SK-N-SH (cell line): ENCODE measurements at regions not wholly inside any gene's neighbourhood (a gene's known extent, or its start where the extent isn't known, plus 50 kb on each side); places are given as distances from the start of the nearest gene placed in this dataset.

Experiments used
- CTCF ChIA-PET: fragments of 300-600, 350-600 bp; formaldehyde crosslinking; extraction: SDS; loops from one replicate; lab custom pipeline; 2021; lab: Yijun Ruan, JAX
- POLR2A ChIA-PET: fragments of 350-600 bp; sonication (Branson Sonifier 250); formaldehyde crosslinking; extraction: SDS; loops from one replicate; lab custom pipeline; 2020; ENCODE audit warnings: antibody characterized with exemption, inconsistent platforms; lab: Yijun Ruan, JAX
- DNase-seq: peaks from one replicate; pipeline ENCODE4 v3.0.0; 2012
- H2AFZ ChIP-seq: fragments of 200-600 bp; sonication (generic); 2 replicates; pipeline ENCODE4 v1.8.1; 2016; ENCODE audit warnings: antibody characterized with exemption, mild to moderate bottlenecking, low read depth
- H3F3A ChIP-seq: fragments of 200-600 bp; sonication (generic); replicated peaks from 2 replicates; pipeline ENCODE3; 2016; ENCODE audit warnings: antibody characterized with exemption, mild to moderate bottlenecking; ENCODE audit not compliant: insufficient read depth
- H3K27ac ChIP-seq, 2 experiments: fragments of 200-500 bp in 1 of 2; fragments of 200-600 bp in 1 of 2; sonication (Bioruptor generic) in 1 of 2; sonication (generic), shearing (Covaris generic) in 1 of 2; 2 replicates each; pipeline versions ENCODE4 v1.5.1 to v1.6.1; 2014 to 2016; ENCODE audit warnings: low read depth in 2 of 2, inconsistent platforms in 1 of 2, low read length in 1 of 2, mild to moderate bottlenecking in 1 of 2, mixed read lengths in 1 of 2
- H3K27me3 ChIP-seq: fragments of 200-600 bp; sonication (generic), shearing (Covaris generic); 2 replicates; pipeline ENCODE4 v1.6.1; 2016; ENCODE audit warnings: mixed run types; ENCODE audit not compliant: insufficient read depth
- H3K36me3 ChIP-seq, 2 experiments: fragments of 200-500 bp in 1 of 2; fragments of 200-600 bp in 1 of 2; sonication (Bioruptor generic) in 1 of 2; sonication (generic) in 1 of 2; replicated peaks in 1 of 2; 2 replicates each; pipeline versions ENCODE3 to v1.5.1; 2014 to 2016; ENCODE audit warnings: low read length in 1 of 2, mild to moderate bottlenecking in 1 of 2; ENCODE audit not compliant: insufficient read depth in 2 of 2, control insufficient read depth in 1 of 2
- H3K4me1 ChIP-seq, 2 experiments: fragments of 200-500 bp in 1 of 2; fragments of 200-600 bp in 1 of 2; sonication (Bioruptor generic) in 1 of 2; sonication (generic), shearing (Covaris generic) in 1 of 2; 2 replicates each; pipeline versions ENCODE4 v1.5.1 to v1.6.1; 2014 to 2016; ENCODE audit warnings: low read depth in 1 of 2, low read length in 1 of 2, mixed run types in 1 of 2; ENCODE audit not compliant: insufficient read depth in 2 of 2, control insufficient read depth in 1 of 2
- H3K4me2 ChIP-seq: fragments of 200-600 bp; sonication (generic), shearing (Covaris generic); 2 replicates; pipeline ENCODE4 v1.6.1; 2017; ENCODE audit warnings: mixed run types
- H3K4me3 ChIP-seq, 2 experiments: fragments of 200-500 bp in 1 of 2; fragments of 200-600 bp in 1 of 2; sonication (Bioruptor generic) in 1 of 2; sonication (generic), shearing (Covaris generic) in 1 of 2; 2 replicates each; pipeline versions ENCODE4 v1.5.1 to v1.8.1; 2014 to 2016; ENCODE audit warnings: low read depth in 2 of 2, inconsistent platforms in 1 of 2, low read length in 1 of 2, mild to moderate bottlenecking in 1 of 2, mixed read lengths in 1 of 2, moderate library complexity in 1 of 2
- H3K79me2 ChIP-seq: fragments of 200-600 bp; sonication (generic); 2 replicates; pipeline ENCODE4 v1.8.1; 2017; ENCODE audit warnings: mild to moderate bottlenecking; ENCODE audit not compliant: insufficient read depth
- H3K9ac ChIP-seq: fragments of 200-600 bp; sonication (generic); 2 replicates; pipeline ENCODE4 v1.6.1; 2017; ENCODE audit warnings: mixed run types
- H3K9me2 ChIP-seq: fragments of 200-600 bp; sonication (generic); 2 replicates; pipeline ENCODE4 v1.6.1; 2017; ENCODE audit warnings: mixed run types
- H3K9me3 ChIP-seq: fragments of 200-600 bp; sonication (generic); 2 replicates; pipeline ENCODE4 v1.6.1; 2017; ENCODE audit warnings: mixed run types, mild to moderate bottlenecking, moderate library complexity
- H4K20me1 ChIP-seq: fragments of 200-600 bp; sonication (generic); 2 replicates; pipeline ENCODE4 v1.6.1; 2017; ENCODE audit warnings: mild to moderate bottlenecking, mixed run types; ENCODE audit not compliant: insufficient read depth
- CHD2 ChIP-seq: fragments of 150-350 bp; IDR thresholded peaks from 2 replicates; pipeline ENCODE4 v1.6.1; 2018; ENCODE audit warnings: low read length; ENCODE audit not compliant: partially characterized antibody
- EZH2phosphoT487 ChIP-seq: fragments of 200-600 bp; sonication (generic); IDR thresholded peaks from 2 replicates; pipeline ENCODE4 v1.6.1; 2017; ENCODE audit warnings: low read depth, mixed run types, mild to moderate bottlenecking, antibody characterized with exemption, moderate library complexity, borderline replicate concordance
- FOXJ3 ChIP-seq: sonication (generic); formaldehyde crosslinking; IDR thresholded peaks from 2 replicates; pipeline ENCODE4 v1.5.1; 2020; ENCODE audit warnings: mild to moderate bottlenecking, missing genetic modification reagents
- FOXM1 ChIP-seq: IDR thresholded peaks from 2 replicates; pipeline ENCODE4 v1.4.0; 2012; ENCODE audit warnings: low read depth, mild to moderate bottlenecking
- IRF3 ChIP-seq: fragments of 150-350 bp; IDR thresholded peaks from 2 replicates; pipeline ENCODE4 v1.6.1; 2016; ENCODE audit warnings: mild to moderate bottlenecking, low read depth, low read length
- NFIC ChIP-seq: IDR thresholded peaks from 2 replicates; pipeline ENCODE4 v1.4.0; 2012; ENCODE audit warnings: borderline replicate concordance
- NRF1 ChIP-seq: IDR thresholded peaks from 2 replicates; pipeline ENCODE4 v1.6.1; 2012; ENCODE audit warnings: low read depth, mild to moderate bottlenecking, low read length
- POLR2AphosphoS5 ChIP-seq: IDR thresholded peaks from 2 replicates; pipeline ENCODE4 v1.6.1; 2012; ENCODE audit warnings: low read depth, low read length
- RAD21 ChIP-seq: IDR thresholded peaks from 2 replicates; pipeline ENCODE4 v1.6.1; 2012; ENCODE audit warnings: mild to moderate bottlenecking, low read length
- RCOR1 ChIP-seq: fragments of 150-350 bp; IDR thresholded peaks from 2 replicates; pipeline ENCODE4 v1.6.1; 2017; ENCODE audit warnings: antibody characterized with exemption, low read length
- REST ChIP-seq: IDR thresholded peaks from 2 replicates; pipeline ENCODE4 v1.6.1; 2012; ENCODE audit warnings: mild to moderate bottlenecking, low read depth, low read length, moderate library complexity
- TAF1 ChIP-seq: IDR thresholded peaks from 2 replicates; pipeline ENCODE4 v1.6.1; 2012; ENCODE audit warnings: low read depth, mild to moderate bottlenecking, low read length, moderate library complexity, borderline replicate concordance
- TCF12 ChIP-seq: IDR thresholded peaks from 2 replicates; pipeline ENCODE4 v1.4.0; 2012
- TEAD4 ChIP-seq: IDR thresholded peaks from 2 replicates; pipeline ENCODE4 v1.4.0; 2012; ENCODE audit warnings: mild to moderate bottlenecking, borderline replicate concordance; ENCODE audit not compliant: insufficient read depth
- YY1 ChIP-seq: IDR thresholded peaks from 2 replicates; pipeline ENCODE4 v1.4.0; 2012; ENCODE audit warnings: low read depth, mild to moderate bottlenecking
- WGBS: methylation state at CpG from one replicate; pipeline ENCODE4 v1.1.6; 2017; ENCODE audit warnings: low lambda C conversion rate; 5-methylcytosine and 5-hydroxymethylcytosine counted together
- TF ChIP-seq, protein P1 (sequence below): IDR thresholded peaks from 2 replicates; pipeline ENCODE4 v1.4.0; 2012; ENCODE audit warnings: low read depth, borderline replicate concordance

DNA sequence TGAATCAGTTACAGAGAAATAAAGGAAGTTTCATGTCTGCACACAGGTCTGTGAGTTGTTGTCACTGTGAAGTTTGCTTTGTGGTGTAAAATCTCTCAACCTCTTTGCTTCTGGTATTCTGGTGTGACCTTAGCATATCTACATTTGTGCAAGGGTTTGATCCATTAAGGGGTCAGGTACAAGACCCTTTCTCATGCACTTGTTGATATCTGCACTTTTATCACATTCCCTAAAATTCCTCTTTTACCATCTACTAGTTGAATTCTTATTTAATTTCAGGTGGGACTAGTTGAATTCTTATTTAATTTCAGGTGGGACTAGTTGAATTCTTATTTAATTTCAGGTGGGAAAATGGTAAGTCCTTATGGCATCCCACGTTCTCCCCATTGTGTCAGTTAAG is 306.7 kb upstream of the ZNF608 start:
- no peaks in the 10 kb centered on the region for H3K36me3 ChIP-seq
- H2AFZ ChIP-seq: no peak overlapping the region
- no peaks in the 10 kb centered on the region for H3K79me2 ChIP-seq
- H3K9ac ChIP-seq: no peak overlapping the region
- ChIA-PET CTCF (no interaction called here), POLR2A (no interaction called here)
- peaks cover 3 to 4% of the 10 kb centered on the region in 2 experiments; a peak in 3 of 4 replicates for H3K4me1 ChIP-seq
- no peak overlapping the region for H3K4me2 ChIP-seq
- no peaks in the 10 kb centered on the region for H3F3A ChIP-seq
- no peak overlapping the region for H3K4me3 ChIP-seq
- no peaks in the 10 kb centered on the region for H3K9me3 ChIP-seq
- no peaks in the 10 kb centered on the region for H4K20me1 ChIP-seq
- no peaks in the 10 kb centered on the region for H3K27me3 ChIP-seq
- H3K9me2 ChIP-seq: no peaks in the 10 kb centered on the region
- WGBS: 77% methylated on average over 1 of the region's 1 CpG
- DNase-seq: no peak
- H3K27ac ChIP-seq: no peak overlapping the region
- TF ChIP-seq TEAD4 (no peak), YY1 (no peak), TAF1 (no peak)

DNA sequence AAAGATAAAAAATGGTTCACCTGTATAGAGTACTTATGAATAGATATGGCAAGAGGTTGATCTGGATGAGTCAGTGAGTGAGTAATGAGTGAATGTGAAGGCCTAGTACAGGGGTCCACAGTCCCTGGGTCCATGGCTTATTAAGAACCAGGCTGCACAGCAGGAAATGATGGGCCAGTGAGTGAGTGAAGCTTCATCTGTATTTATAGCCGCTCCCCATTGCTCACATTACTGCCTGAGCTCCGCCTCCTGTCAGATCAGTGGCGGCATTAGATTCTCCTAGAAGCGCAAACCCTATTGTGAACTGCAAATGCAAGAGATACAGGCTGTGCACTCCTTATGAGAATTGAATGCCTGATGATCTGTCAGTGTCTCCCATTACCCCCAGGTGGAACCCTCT is 307.7 kb upstream of the ZNF608 start:
- Histone ChIP-seq H3K9me3 (no peaks in the 10 kb centered on the region), H2AFZ (no peak overlapping the region), H3K4me1 (peaks cover 9 to 11% of the 10 kb centered on the region in 2 experiments; a peak in 3 of 4 replicates), H3K4me2 (no peak overlapping the region), H4K20me1 (no peaks in the 10 kb centered on the region), H3K9ac (no peak overlapping the region), H3K36me3 (no peaks in the 10 kb centered on the region), H3K27ac (no peak overlapping the region), H3K27me3 (no peaks in the 10 kb centered on the region), H3K4me3 (no peak overlapping the region), H3K79me2 (no peaks in the 10 kb centered on the region), H3K9me2 (no peaks in the 10 kb centered on the region), H3F3A (no peaks in the 10 kb centered on the region)
- DNase-seq: no peak
- 60% methylated on average over 1 of the region's 4 CpGs for WGBS
- CTCF ChIA-PET: interaction anchor here (1.0 to 1.2 kb wide), 2 partner anchors 20 to 148 kb away, joined by 3 read pairs; no protein-coding TSS in a partner anchor
- POLR2A ChIA-PET: no interaction called here
- TF ChIP-seq TEAD4 (no peak), RAD21 (peak; percentile 29; the same call in 1 of the 2 replicates)

- Histone ChIP-seq H3K27ac (no peak overlapping the region), H3K79me2 (no peaks in the 10 kb centered on the region), H3K4me3 (no peak overlapping the region), H3K4me2 (no peak overlapping the region), H4K20me1 (no peaks in the 10 kb centered on the region), H3K9me2 (no peaks in the 10 kb centered on the region), H3K9me3 (no peaks in the 10 kb centered on the region), H3K9ac (no peak overlapping the region), H3K4me1 (peaks cover 9 to 13% of the 10 kb centered on the region in 2 experiments; a peak in 3 of 4 replicates), H3K36me3 (no peaks in the 10 kb centered on the region), H2AFZ (no peak overlapping the region), H3F3A (no peaks in the 10 kb centered on the region), H3K27me3 (no peaks in the 10 kb centered on the region)
- ChIA-PET POLR2A (no interaction called here), CTCF (no interaction called here)
- 88% methylated on average over 6 of the region's 6 CpGs for WGBS
- no peak for DNase-seq
- TF ChIP-seq NRF1: no peak
- no peak for TF ChIP-seq POLR2AphosphoS5
- TF ChIP-seq IRF3: no peak
- TF ChIP-seq REST: no peak
- TF ChIP-seq NFIC: no peak
- no peak for TF ChIP-seq FOXM1
- no peak for TF ChIP-seq TCF12
- TF ChIP-seq TEAD4: no peak
- no peak for TF ChIP-seq FOXJ3 (CRISPR knock-in tag)
- TF ChIP-seq, protein P1, sequence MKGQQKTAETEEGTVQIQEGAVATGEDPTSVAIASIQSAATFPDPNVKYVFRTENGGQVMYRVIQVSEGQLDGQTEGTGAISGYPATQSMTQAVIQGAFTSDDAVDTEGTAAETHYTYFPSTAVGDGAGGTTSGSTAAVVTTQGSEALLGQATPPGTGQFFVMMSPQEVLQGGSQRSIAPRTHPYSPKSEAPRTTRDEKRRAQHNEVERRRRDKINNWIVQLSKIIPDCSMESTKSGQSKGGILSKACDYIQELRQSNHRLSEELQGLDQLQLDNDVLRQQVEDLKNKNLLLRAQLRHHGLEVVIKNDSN: no peak
- TF ChIP-seq RCOR1: no peak
- TF ChIP-seq YY1: no peak
- no peak for TF ChIP-seq CHD2
- TF ChIP-seq EZH2phosphoT487: no peak
Measured at GRCh38 chr5:125056671-125057485, 310.4 kb upstream of the ZNF608 start.
